SK-N-SH treated with all-trans-retinoic acid at 6 μM for 48 hours (cell line): ENCODE measurements at regions not wholly inside any gene's neighbourhood (a gene's known extent, or its start where the extent isn't known, plus 50 kb on each side); places are given as distances from the start of the nearest gene placed in this dataset.

Experiments
- CREB5 ChIP-seq: fragments of 250-450 bp; sonication (Bioruptor Pico); IDR thresholded peaks from 2 replicates; pipeline ENCODE4 v1.5.1; 2020; ENCODE audit warnings: low read depth, mild to moderate bottlenecking, moderate library complexity
- SNAI2 ChIP-seq: fragments of 250-450 bp; sonication (Bioruptor Pico); IDR thresholded peaks from 2 replicates; pipeline ENCODE4 v1.5.0; 2020; ENCODE audit warnings: mild to moderate bottlenecking, moderate library complexity
- TOX ChIP-seq: fragments of 250-450 bp; sonication (Bioruptor Pico); IDR thresholded peaks from 2 replicates; pipeline ENCODE4 v1.8.0; 2021; ENCODE audit warnings: mild to moderate bottlenecking, moderate library complexity, borderline replicate concordance
- ZNF565 ChIP-seq: fragments of 450-650 bp; formaldehyde crosslinking; conservative IDR thresholded peaks from 2 replicates; pipeline ENCODE4 v1.5.0; 2020; ENCODE audit warnings: low read depth, mild to moderate bottlenecking, moderate library complexity

DNA sequence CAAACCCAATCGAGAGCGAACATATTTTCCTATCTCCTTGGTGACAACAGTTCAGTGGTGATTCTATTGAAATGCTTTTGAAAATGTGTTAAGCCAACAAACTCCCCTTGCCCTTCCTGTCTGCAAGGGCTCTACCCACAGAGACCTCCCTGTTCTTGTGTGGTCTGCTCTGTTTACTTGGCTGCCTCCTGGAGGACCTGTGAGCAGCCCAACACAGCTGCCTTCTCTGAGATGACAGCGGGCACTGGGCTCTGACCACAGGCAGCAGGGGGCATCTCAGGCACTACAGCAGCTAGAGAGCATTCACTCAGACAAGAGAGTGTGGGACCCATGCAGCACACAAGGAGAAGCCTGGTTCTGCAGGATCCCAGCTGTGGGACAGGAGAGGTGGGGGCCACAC is 416.4 kb downstream of the TCERG1L start:
- TF ChIP-seq TOX, result no peak
- no peak for TF ChIP-seq ZNF565 (CRISPR knock-in tag)
- TF ChIP-seq CREB5 (CRISPR knock-in tag), result no peak
- no peak for TF ChIP-seq SNAI2
